NCI-H2029 (cell line): ENCODE measurements at regions not wholly inside any gene's neighbourhood (a gene's known extent, or its start where the extent isn't known, plus 50 kb on each side); places are given as distances from the start of the nearest gene placed in this dataset.

Experiments
- DNase-seq: peaks from one replicate; lab custom pipeline; 2025; lab: John Stamatoyannopoulos, UW

GRCh38 chr2:105150231-105150630, 91.3 kb upstream of the GPR45 start:
- DNase-seq: no peak

- DNase-seq: no peak
These were observed 87.3 kb upstream of the GPR45 start for GRCh38 chr2:105154119-105154818.

GRCh38 chr2:105156166-105156565, 85.4 kb upstream of the GPR45 start:
- DNase-seq: no peak

GRCh38 chr2:105158002-105158401, 83.5 kb upstream of the GPR45 start:
- DNase-seq: no peak

GRCh38 chr2:105166688-105167087, 74.9 kb upstream of the GPR45 start:
- DNase-seq: no peak

- DNase-seq: no peak
These were observed 73.0 kb upstream of the GPR45 start for GRCh38 chr2:105168543-105168942.

GRCh38 chr2:105175231-105175630, 66.3 kb upstream of the GPR45 start:
- no peak for DNase-seq

- DNase-seq: no peak
These were observed 65.1 kb upstream of the GPR45 start for GRCh38 chr2:105176429-105176828.

GRCh38 chr2:105177008-105177407, 64.5 kb upstream of the GPR45 start:
- no peak for DNase-seq

- no peak for DNase-seq
These were observed 63.8 kb upstream of the GPR45 start for GRCh38 chr2:105177536-105178254.

GRCh38 chr2:105179469-105180372, 61.8 kb upstream of the GPR45 start:
- peak; percentile 80 for DNase-seq

GRCh38 chr2:105180491-105180972, 61.0 kb upstream of the GPR45 start:
- DNase-seq: peak; percentile 25

- DNase-seq: no peak
These were observed 60.3 kb upstream of the GPR45 start for GRCh38 chr2:105181282-105181681.

GRCh38 chr2:105183555-105184323, 57.8 kb upstream of the GPR45 start:
- no peak for DNase-seq

- DNase-seq: no peak
These were observed 57.1 kb upstream of the GPR45 start for GRCh38 chr2:105184420-105184819.

- no peak for DNase-seq
These were observed 54.5 kb upstream of the GPR45 start for GRCh38 chr2:105186967-105187498.

- no peak for DNase-seq
These were observed 54.0 kb upstream of the GPR45 start for GRCh38 chr2:105187531-105187930.

- no peak for DNase-seq
These were observed 53.2 kb upstream of the GPR45 start for GRCh38 chr2:105188343-105188742.
